ENCODE measurements at regions not wholly inside any gene's neighbourhood (a gene's known extent, or its start where the extent isn't known, plus 50 kb on each side); places are given as distances from the start of the nearest gene placed in this dataset.
"Not testable (repeated sequence)": the region's sequence is repeated elsewhere in the genome, so short reads cannot be mapped to it uniquely, and the experiment has no call there.

GRCh38 chr2:14781142-14781541 lies 148.6 kb downstream of the LRATD1 start:
- TF ChIP-seq CTCF (IDR thresholded peaks at IDR 0.05; ENCODE audit: low read depth, low read length, missing control alignments): no peak
- no peak for DNase-seq (ENCODE audit: low read depth)
- H3K4me3 ChIP-seq (ENCODE audit: low read depth, low read length): no peak overlapping the region

- not testable (repeated sequence) for DNase-seq (ENCODE audit: low read depth); H3K4me3 ChIP-seq (ENCODE audit: low read depth, low read length)
Measured at GRCh38 chr2:14788814-14789213, 156.3 kb downstream of the LRATD1 start.

GRCh38 chr2:14790041-14790640 lies 157.6 kb downstream of the LRATD1 start:
- TF ChIP-seq CTCF (IDR thresholded peaks at IDR 0.05; ENCODE audit: low read depth, low read length, missing control alignments): no peak
- DNase-seq (ENCODE audit: low read depth): no peak
- H3K4me3 ChIP-seq (ENCODE audit: low read depth, low read length): no peak overlapping the region

- DNase-seq (ENCODE audit: low read depth): no peak
- H3K4me3 ChIP-seq (ENCODE audit: low read depth, low read length): no peak overlapping the region
- no peak for TF ChIP-seq CTCF (IDR thresholded peaks at IDR 0.05; ENCODE audit: low read depth, low read length, missing control alignments)
Measured at GRCh38 chr2:14803994-14804393, 171.5 kb downstream of the LRATD1 start.

GRCh38 chr2:14804902-14805301 lies 172.4 kb downstream of the LRATD1 start:
- H3K4me3 ChIP-seq (ENCODE audit: low read depth, low read length): no peak overlapping the region
- DNase-seq (ENCODE audit: low read depth): no peak
- TF ChIP-seq CTCF (IDR thresholded peaks at IDR 0.05; ENCODE audit: low read depth, low read length, missing control alignments): no peak

GRCh38 chr2:14806613-14807012 lies 174.1 kb downstream of the LRATD1 start:
- TF ChIP-seq CTCF (IDR thresholded peaks at IDR 0.05; ENCODE audit: low read depth, low read length, missing control alignments): no peak
- no peak for DNase-seq (ENCODE audit: low read depth)

GRCh38 chr2:14815201-14815600 lies 182.7 kb downstream of the LRATD1 start:
- DNase-seq (ENCODE audit: low read depth): no peak
- no peak for TF ChIP-seq CTCF (IDR thresholded peaks at IDR 0.05; ENCODE audit: low read depth, low read length, missing control alignments)
- H3K4me3 ChIP-seq (ENCODE audit: low read depth, low read length): no peak overlapping the region

More at GRCh38 chr2:14806613-14807012, 174.1 kb downstream of the LRATD1 start:
- no peak overlapping the region for H3K4me3 ChIP-seq (ENCODE audit: low read depth, low read length)
